ENCODE measurements at regions not wholly inside any gene's neighbourhood (a gene's known extent, or its start where the extent isn't known, plus 50 kb on each side); places are given as distances from the start of the nearest gene placed in this dataset.

DNA sequence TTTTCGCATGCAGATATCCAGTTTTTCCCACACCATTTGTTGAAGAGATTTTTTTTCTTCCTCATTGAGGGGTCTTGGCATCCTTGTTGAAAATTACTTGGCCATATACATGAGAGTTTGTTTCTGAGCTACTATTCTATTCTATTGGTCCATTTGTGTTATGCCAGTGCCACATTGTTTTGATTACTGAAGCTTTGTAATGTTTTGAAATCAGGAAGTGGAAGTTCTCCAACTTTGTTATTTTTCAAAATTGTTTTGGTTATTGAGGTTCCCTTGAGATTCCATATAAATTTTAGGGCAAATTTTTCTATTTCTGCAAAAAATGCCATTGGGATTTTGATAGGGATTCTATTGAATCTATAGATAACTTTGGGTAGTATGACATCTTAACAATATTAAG lies 130.3 kb upstream of the PFN2 start:
- no peak overlapping the region for H3K27ac ChIP-seq
- TF ChIP-seq, protein P1, sequence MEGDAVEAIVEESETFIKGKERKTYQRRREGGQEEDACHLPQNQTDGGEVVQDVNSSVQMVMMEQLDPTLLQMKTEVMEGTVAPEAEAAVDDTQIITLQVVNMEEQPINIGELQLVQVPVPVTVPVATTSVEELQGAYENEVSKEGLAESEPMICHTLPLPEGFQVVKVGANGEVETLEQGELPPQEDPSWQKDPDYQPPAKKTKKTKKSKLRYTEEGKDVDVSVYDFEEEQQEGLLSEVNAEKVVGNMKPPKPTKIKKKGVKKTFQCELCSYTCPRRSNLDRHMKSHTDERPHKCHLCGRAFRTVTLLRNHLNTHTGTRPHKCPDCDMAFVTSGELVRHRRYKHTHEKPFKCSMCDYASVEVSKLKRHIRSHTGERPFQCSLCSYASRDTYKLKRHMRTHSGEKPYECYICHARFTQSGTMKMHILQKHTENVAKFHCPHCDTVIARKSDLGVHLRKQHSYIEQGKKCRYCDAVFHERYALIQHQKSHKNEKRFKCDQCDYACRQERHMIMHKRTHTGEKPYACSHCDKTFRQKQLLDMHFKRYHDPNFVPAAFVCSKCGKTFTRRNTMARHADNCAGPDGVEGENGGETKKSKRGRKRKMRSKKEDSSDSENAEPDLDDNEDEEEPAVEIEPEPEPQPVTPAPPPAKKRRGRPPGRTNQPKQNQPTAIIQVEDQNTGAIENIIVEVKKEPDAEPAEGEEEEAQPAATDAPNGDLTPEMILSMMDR (IDR thresholded peaks at IDR 0.05) = no peak
- no peak for TF ChIP-seq ZFX (IDR thresholded peaks at IDR 0.05; ENCODE audit: borderline replicate concordance)

DNA sequence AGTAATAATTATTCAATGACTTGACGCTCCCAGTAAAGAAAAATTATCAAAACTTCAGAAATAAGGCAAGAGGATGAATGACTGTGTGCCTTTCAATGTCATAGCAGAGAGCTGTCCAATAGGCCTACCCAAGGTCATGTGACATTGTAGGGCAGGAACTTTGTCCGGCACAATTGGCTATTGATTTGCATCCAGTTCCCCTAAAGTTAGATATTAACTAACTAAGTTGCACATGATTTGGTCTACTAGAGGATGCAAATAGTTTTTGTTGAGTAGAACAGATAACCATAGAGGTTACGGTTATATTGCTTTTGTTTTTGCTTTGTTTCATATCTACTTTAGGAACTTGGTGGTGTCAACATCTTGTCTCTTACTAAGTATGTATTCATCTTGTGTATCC lies 127.9 kb upstream of the PFN2 start:
- no peak overlapping the region for H3K27ac ChIP-seq
- TF ChIP-seq ZFX (IDR thresholded peaks at IDR 0.05; ENCODE audit: borderline replicate concordance) = no peak
- TF ChIP-seq, protein P1 (IDR thresholded peaks at IDR 0.05) = no peak

DNA sequence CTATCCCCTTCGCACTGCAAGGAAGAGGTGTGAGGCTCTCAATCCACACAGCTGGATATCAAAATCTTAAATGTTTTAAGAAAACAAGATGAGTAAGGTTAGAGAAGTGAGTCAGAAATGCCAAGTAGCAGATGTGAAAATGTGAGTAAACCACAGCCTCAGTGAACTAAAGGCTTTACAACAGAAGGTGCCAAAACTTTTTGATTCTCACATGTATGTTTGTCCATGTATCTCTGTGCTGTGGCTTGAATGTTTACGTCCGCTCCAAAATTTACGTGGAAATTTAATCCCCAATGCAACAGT lies 126.8 kb upstream of the PFN2 start:
- TF ChIP-seq, protein P1 (IDR thresholded peaks at IDR 0.05) = no peak
- no peak for TF ChIP-seq ZFX (IDR thresholded peaks at IDR 0.05; ENCODE audit: borderline replicate concordance)
- no peak overlapping the region for H3K27ac ChIP-seq

DNA sequence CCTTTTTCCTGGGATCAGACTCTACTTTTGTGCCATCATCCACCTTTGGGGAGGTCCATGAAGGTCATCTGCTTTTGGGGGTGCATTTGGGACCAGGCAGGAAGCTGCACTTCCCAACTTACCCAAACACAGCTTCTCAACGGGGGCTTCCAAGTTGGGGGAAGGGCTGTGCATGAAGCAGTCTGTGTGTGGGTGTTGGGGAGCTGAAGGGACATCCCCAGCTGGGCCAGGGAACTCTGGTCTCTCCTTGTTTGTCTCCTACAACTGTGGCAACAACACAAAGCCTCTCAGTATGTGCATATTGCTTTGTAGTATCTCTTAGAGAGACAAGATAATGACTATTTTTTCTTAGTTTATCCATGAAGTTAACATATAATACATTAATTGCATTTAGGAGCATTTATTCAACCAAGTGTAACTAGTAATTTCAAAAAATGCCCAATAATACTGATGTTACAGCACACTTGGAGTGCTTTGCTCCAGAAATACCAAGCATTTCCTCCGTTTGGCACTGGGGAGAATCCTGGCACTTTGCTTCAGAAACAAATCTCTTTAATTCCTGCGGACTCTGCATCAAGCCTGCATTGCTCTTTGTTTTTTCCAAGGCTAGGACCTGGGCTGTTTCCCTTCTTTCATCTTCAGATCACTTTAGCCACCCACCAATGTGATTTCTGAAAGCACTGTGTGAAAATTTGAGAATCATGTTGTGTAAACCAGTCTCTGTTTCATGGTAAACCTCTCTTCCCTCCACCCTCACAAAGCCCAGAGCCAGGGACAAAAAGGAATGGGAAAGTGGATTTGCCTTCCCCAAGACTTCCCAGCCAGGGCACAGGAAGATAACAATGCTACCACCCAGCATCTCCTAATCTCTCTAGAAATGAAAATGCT lies 126.2 kb upstream of the PFN2 start:
- no peak overlapping the region for H3K27ac ChIP-seq
- TF ChIP-seq, protein P1 (IDR thresholded peaks at IDR 0.05) = no peak
- TF ChIP-seq ZFX (IDR thresholded peaks at IDR 0.05; ENCODE audit: borderline replicate concordance) = no peak

DNA sequence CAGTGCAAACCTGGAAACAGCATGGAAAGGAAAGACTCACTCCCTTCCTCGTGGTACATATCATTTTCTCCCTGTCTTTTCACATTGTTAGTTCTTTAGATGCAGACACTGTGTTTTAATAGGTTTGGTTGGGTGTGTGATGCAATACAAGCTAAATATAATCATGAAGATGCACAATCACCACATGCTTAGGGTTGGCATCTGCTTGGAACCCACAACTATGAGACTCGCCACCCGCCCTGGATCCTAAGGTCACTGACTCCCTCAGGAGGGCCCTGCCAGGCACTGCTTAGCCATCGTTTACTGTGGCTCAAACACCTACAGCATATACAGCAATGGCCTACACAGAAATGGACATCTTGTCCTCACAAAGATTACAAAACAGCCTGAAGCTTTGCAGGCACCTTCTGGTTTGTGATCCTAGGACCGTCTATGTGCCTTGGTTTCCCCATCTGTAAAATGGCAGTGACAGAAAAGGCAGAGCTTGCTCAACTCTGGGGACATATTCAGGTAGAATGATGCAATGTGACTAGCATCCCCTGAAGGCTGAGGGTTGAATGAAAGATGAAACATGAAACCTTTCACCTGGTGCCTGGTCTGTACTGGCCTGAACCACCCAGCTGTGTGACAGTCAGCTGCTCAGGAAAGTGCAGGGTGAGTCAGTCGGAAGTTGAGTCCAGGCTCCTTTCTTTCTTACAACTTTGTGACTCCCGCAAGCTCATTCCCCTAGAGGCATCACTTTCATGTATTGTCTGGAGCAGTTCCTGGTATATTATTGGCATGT lies 123.6 kb upstream of the PFN2 start:
- H3K27ac ChIP-seq = no peak overlapping the region
- no peak for TF ChIP-seq ZFX (IDR thresholded peaks at IDR 0.05; ENCODE audit: borderline replicate concordance)
- TF ChIP-seq, protein P1 (IDR thresholded peaks at IDR 0.05) = no peak

DNA sequence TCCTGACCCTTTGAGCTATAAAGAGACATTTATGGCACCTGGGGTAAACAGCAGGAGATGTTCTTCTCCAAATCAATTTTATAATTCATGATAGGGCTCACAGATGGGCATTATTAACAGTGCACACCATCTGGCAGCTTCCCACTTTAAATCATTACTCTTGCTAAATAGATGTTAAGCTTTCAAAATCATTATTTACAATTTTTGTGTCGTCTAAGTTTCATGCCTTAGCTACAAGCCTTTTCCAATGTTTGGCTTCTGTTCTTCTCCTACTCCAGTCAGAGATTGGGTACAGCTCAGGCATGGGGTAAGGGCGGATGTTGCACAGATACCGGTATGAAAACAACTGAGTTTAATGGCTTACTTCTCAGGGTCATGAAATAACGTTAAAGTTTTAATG lies 120.9 kb upstream of the PFN2 start:
- no peak overlapping the region for H3K27ac ChIP-seq
- TF ChIP-seq ZFX (IDR thresholded peaks at IDR 0.05; ENCODE audit: borderline replicate concordance) = no peak
- TF ChIP-seq, protein P1 (IDR thresholded peaks at IDR 0.05) = no peak

DNA sequence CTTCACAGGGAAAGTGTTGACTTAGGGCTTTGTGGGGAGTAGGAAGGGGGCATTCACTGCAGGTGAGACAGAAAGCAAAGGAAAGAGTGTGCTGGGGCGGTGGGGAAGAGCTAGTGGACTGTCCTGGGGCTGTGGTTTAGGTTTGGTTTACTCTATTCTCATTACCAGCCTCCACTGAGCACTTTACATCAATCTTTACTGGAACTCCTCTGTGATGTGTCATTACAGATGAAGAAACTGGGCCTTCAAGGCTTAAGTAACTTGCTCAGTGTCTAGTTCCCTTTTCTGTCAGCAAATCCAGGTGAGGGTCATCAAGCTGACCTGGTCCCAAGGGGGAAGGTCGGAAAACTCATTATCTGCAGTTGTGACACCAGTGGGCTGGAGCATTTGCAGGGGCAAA lies 120.2 kb upstream of the PFN2 start:
- no peak for TF ChIP-seq ZFX (IDR thresholded peaks at IDR 0.05; ENCODE audit: borderline replicate concordance)
- TF ChIP-seq, protein P1 (IDR thresholded peaks at IDR 0.05) = no peak
- H3K27ac ChIP-seq = no peak overlapping the region

All from 22Rv1 (cell line).